GM10266 (cell line): ENCODE measurements at regions not wholly inside any gene's neighbourhood (a gene's known extent, or its start where the extent isn't known, plus 50 kb on each side); places are given as distances from the start of the nearest gene placed in this dataset.

Source experiments
- DNase-seq: peaks from one replicate; pipeline ENCODE4 v3.0.0; 2012; ENCODE audit errors: extremely low spot score
- CTCF ChIP-seq: IDR thresholded peaks from 2 replicates; pipeline ENCODE4 v1.5.1; 2012; ENCODE audit warnings: mild to moderate bottlenecking, low read depth; ENCODE audit not compliant: control insufficient read depth, insufficient read depth; ENCODE audit errors: missing control alignments

GRCh38 chr5:124669956-124670721 lies 76.3 kb downstream of the ZNF608 start:
- TF ChIP-seq CTCF = no peak
- no peak for DNase-seq

GRCh38 chr5:124669300-124669648 lies 77.2 kb downstream of the ZNF608 start:
- TF ChIP-seq CTCF = no peak
- DNase-seq = no peak

GRCh38 chr5:124668353-124669299 lies 77.8 kb downstream of the ZNF608 start:
- DNase-seq = no peak
- TF ChIP-seq CTCF = no peak

- TF ChIP-seq CTCF = no peak
- DNase-seq = no peak
Observed at GRCh38 chr5:124665625-124666024, 80.8 kb downstream of the ZNF608 start.

GRCh38 chr5:124665035-124665434 lies 81.4 kb downstream of the ZNF608 start:
- no peak for TF ChIP-seq CTCF
- no peak for DNase-seq

- TF ChIP-seq CTCF = no peak
- DNase-seq = no peak
Observed at GRCh38 chr5:124664287-124664686, 82.2 kb downstream of the ZNF608 start.

GRCh38 chr5:124663101-124663506 lies 83.3 kb downstream of the ZNF608 start:
- DNase-seq = no peak
- TF ChIP-seq CTCF = no peak
